NCI-H2227 (cell line): ENCODE measurements at regions not wholly inside any gene's neighbourhood (a gene's known extent, or its start where the extent isn't known, plus 50 kb on each side); places are given as distances from the start of the nearest gene placed in this dataset.

Experiments used
- DNase-seq: peaks from one replicate; lab custom pipeline; 2025; ENCODE audit not compliant: unreplicated experiment; lab: John Stamatoyannopoulos, UW

- DNase-seq = no peak
These were observed 54.9 kb upstream of the NXPH1 start for GRCh38 chr7:8378349-8379019.

GRCh38 chr7:8379264-8379663 is 54.1 kb upstream of the NXPH1 start:
- no peak for DNase-seq

GRCh38 chr7:8380130-8380529 is 53.3 kb upstream of the NXPH1 start:
- DNase-seq = no peak

GRCh38 chr7:8382004-8382730 is 51.2 kb upstream of the NXPH1 start:
- DNase-seq = peak; percentile 21
